ENCODE measurements at regions not wholly inside any gene's neighbourhood (a gene's known extent, or its start where the extent isn't known, plus 50 kb on each side); places are given as distances from the start of the nearest gene placed in this dataset.

DNA sequence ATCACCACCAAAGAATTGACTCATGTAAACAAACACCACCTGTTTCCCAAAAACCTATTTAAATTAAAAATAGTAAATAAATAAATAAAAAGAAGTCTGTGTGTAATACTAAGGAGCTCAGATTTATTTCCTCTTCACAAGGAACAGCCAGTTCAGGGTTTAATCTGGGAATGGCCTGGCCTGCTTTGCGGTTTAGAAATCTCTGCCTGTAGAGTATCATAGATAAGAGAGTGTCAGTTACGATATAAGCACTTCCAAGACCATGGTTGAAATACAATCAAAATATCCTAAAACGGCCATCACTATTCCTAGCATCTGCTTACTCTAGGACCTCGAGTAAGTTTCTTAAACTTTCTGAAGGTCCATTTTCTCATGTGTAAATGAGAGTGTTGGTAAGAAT is 274.4 kb downstream of the PLPP3 start:
- TF ChIP-seq EP300 (IDR thresholded peaks at IDR 0.05) = no peak
- no peak for TF ChIP-seq POLR2A (IDR thresholded peaks at IDR 0.05)
- TF ChIP-seq, protein P1, sequence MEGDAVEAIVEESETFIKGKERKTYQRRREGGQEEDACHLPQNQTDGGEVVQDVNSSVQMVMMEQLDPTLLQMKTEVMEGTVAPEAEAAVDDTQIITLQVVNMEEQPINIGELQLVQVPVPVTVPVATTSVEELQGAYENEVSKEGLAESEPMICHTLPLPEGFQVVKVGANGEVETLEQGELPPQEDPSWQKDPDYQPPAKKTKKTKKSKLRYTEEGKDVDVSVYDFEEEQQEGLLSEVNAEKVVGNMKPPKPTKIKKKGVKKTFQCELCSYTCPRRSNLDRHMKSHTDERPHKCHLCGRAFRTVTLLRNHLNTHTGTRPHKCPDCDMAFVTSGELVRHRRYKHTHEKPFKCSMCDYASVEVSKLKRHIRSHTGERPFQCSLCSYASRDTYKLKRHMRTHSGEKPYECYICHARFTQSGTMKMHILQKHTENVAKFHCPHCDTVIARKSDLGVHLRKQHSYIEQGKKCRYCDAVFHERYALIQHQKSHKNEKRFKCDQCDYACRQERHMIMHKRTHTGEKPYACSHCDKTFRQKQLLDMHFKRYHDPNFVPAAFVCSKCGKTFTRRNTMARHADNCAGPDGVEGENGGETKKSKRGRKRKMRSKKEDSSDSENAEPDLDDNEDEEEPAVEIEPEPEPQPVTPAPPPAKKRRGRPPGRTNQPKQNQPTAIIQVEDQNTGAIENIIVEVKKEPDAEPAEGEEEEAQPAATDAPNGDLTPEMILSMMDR (IDR thresholded peaks at IDR 0.05) = no peak

Data from ovary (tissue), 3 donors.